Activated CD8-positive, alpha-beta memory T cell treated with anti-CD3 and anti-CD28 coated beads, Interleukin-2, amount 50 U/mL, for 48 hours (primary cell): ENCODE measurements at regions not wholly inside any gene's neighbourhood (a gene's known extent, or its start where the extent isn't known, plus 50 kb on each side); places are given as distances from the start of the nearest gene placed in this dataset.
A peak's percentile ranks its signal among the peaks of the same experiment; 100 is the strongest.

Experiments used
- DNase-seq: peaks from one replicate; pipeline ENCODE4 v3.0.0-alpha.2; 2020

DNA sequence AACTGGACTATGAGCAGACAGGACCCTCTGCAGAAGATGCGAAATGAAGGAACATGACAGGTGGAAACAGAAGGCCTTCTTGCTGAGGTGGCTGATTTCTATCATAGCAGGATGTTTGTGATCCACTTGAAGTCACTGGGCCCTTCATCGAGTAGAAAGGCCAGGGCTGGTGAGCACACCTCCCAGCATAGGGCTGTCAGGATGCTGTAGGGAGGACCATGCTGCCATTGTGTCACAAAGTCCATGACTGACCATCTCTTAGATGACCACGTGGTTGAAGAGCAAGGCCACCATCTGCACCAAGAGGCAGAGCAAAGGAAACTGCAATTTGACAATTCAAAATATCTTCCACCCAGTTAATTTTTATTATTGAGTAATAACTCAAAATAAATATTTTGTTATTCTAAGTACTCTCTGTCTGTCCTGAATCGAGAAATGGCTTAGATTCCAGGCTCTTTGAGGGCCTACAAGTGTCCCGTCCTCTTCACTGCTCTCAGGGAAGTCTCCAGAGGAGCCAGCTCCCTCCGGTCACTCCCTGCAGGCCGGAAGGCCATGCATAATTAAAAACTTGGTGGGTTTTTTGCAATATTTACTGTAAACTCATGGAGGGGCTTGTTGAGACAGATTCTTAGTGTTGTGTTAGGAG, 249.3 kb upstream of the ZMIZ1 start:
- DNase-seq = no peak

DNA sequence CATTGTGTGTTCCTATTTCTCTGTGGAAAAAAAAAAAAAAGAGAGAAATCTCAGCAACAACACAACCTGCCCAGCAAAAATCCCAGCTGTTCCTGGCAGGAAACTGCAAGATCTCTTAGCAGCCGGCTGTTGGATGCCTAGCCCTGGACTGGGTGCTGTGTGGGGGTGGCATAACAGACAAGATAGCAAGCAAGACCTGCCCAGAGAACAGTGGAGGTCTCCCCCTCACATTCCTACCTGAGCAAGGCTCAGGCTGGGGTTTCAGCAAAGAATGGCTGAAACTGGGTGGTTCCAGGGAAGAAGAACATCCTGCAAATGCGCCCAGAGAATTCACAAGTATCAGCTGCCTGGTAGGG, 248.8 kb upstream of the ZMIZ1 start:
- no peak for DNase-seq

DNA sequence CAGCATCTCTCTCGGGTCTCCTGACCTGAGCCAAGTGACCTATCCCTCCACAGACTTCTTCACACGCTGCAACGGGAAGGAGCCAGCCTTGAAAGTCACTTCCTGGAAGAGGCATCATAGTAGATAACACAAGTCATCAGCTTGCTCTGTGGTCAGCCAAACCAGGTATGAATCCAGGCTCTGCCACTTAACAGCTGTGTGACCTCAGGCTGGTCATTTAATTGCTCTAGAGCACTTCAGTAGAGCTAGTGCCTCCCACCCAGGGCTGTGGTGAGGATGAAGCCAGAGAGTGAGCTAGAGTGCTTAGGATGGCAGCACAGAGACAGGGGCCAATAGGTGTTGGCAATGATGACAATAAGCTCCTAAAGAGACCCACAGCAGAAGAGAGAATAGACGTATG, 247.7 kb upstream of the ZMIZ1 start:
- no peak for DNase-seq

DNA sequence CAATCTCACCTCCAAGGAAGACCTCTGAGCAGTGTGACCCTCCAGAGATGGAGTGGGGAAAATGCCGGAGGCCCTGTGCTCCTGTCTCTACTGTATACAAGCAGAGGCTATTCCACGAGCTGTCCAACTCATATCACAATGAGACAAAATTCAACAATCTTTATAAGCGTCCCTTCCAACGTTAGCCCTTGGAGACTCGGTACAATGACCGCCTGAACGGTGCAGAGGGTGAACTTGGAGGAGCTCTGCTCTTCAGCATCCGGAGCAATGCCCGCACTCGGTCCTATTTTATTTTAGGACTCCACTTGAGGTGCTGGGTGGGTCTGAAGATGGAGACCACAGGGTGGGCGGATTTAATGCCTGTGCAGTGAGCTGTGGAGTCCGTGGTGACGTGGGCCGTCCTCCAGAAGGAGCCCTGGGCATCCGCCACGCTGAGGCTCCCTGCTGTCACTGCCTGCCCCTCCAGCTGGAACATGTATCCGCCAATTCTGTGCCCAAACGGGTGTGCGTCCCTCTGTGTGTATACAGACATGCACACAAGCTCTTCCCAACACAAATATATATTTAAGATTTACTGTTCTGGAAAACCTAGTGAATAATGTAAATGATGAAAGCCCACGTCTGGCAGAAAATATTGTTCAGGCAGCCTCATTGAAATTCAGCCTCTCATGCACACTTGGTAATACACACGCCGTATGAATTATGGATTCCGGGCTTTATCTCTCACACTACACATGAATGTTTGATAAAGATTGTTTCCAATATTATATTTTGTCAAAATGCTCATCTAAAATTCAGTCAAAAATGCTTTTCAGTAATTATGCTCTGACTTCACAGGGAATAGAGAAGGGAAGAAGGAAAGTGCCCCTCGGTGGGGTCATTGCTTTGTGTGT, 239.9 kb upstream of the ZMIZ1 start:
- no peak for DNase-seq

DNA sequence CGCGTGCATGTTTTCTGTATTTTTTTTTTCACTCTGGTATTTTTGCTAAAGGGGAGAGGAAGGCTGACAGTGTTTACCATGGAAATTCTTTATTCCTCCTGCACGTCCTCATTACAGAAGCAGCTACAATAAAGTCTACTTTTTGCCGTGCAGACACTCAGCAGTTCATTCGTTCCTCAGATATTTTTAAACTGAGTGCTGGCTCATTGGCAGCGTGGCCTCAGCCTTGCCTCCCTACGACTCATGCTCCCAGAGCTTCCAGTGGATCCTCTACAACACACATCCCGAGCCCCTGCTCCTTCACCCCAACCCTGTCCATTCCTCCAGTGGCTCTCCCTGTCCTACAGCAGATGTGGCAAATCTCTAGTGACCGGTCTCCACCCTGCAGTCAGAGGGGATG, 239.2 kb upstream of the ZMIZ1 start:
- DNase-seq = no peak

DNA sequence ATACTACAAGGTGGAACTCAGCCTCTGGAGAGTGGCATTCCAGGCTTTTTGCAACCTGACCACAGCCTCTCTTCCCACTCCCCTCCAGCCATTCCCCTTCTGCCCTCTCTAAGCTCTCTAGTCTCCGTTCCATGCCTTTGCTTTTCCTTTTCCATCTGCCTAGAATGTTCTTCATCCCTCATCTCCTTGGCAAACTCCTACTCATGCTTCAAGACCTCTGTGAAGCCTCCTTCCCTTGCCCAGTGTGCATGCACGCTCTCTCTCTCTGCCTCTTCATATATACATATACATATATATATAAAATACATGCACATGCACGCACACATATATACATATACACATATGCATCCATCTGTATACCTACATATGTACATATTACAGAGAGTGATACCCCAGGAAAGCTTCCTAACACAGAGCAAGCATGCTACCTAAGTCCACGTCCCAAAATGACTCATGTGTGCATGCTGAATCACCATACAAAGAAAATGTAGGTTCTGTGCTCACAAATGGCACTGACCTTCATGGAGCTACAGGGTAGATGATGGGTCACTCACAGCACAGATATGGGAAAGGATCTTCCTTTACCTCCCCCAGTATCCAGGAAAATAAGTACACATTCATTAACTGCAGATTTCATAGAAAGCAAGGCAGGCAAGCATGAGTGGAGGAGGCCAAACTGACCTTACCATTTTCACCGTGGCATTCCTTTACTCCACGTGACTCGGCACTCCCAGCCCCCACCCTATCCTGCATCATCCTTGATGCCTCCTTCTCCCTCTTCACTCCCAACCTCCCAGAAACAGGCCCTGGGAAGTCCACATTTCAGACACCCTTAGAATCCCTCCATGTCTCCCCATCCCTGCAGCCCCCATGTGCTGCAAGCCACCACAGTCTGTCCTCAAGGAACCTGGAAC, 238.4 kb upstream of the ZMIZ1 start:
- DNase-seq = no peak

DNA sequence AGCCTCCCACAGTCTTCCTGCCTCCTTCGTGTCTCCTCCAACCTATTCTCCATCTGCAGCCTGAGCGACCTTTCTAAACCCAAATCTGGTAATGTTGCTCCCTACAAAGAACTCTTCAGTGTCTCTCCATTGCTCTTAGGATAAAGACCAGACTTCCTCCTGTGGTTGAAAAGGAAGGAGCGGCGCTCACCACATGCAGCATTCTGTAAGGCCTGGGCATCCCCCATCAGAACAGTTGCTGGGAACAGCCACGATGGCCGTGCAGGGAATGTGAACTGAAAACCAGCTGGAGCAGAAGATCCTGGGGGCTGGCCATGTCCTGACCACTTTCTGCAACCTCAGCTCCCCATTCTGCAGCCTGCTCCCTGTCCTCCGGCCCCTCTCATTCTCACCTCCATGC, 237.8 kb upstream of the ZMIZ1 start:
- no peak for DNase-seq

DNA sequence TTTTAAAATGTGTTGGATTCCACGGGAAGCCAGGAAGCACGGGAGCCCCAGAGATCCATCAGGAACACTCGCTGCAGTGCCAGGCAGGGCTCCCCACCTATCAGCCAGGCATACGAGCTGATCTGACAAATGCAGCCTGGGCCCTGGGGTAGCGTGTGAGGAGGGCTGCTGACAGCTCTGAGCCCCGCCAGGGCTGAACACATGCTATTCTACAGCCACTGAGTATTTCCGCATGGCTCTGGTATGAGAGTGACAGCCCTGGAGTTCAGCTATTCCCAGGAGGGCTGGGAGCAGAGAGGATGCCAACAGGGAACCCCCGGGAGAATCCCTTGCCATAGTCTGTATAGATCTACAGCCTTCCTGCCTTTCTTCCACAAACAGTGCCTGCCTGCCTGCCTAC, 237.3 kb upstream of the ZMIZ1 start:
- DNase-seq = no peak

DNA sequence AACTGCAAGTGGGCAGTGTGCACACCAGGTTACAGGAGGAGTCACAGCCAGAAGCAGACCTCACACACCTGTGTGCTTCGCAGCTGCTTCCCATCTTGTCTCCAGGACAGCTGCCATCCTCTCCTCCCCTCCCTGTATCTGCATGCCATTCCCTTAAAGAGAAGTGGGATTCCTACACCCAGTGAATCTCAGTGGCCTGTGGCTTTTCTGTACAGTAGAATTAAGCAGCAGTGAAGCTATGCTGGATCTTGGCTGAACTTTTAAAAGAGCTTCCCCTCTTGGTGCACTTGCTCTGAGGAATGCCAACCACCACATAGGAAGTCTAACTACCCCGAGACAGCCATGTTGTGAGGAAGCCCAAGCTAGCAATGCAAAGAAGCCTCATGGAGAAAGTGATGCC, 236.5 kb upstream of the ZMIZ1 start:
- no peak for DNase-seq

DNA sequence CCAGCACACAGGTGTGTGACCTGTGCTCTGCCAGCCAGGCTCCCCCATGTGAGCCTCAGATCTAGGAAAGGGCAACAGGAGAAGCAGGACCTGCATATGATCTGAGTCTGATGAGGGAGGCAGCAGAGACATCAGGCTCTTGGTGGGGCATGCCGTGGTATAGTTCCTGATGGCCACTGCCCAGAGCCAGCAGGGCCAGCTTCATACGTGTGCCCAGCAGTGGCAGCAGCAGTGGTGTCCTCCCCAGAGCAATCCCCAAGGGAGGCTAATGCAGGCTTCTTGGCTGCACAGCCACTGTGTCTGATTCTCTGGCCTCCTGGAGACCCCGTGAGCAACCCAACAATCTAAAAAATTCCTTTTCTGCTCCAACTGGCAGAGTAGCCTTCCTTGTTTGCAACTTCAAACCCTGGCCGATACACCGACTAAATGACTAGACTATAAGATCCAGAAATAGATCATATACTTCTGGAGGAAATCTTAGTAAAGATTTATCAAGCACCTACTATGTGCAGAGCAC, 230.6 kb upstream of the ZMIZ1 start:
- no peak for DNase-seq

DNA sequence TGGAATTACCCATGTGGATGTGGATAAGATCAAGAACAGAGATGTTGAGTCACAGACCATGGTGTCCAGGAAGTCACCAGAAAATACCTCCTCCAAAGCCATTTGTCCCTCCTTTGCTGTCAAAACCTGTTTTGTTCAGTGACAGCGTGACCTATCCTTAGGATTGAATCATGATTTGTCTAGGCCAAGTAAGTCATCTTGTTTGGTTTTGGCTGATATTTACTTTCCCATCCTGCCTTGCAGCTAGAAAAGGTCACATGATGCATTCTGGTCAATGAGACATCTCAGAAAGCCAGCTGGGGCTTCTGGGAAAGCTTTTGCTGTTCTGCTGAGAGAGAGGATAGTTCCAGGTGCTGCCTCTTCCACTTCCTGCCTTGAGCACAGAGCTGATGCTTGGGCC, 225.3 kb upstream of the ZMIZ1 start:
- DNase-seq = no peak

DNA sequence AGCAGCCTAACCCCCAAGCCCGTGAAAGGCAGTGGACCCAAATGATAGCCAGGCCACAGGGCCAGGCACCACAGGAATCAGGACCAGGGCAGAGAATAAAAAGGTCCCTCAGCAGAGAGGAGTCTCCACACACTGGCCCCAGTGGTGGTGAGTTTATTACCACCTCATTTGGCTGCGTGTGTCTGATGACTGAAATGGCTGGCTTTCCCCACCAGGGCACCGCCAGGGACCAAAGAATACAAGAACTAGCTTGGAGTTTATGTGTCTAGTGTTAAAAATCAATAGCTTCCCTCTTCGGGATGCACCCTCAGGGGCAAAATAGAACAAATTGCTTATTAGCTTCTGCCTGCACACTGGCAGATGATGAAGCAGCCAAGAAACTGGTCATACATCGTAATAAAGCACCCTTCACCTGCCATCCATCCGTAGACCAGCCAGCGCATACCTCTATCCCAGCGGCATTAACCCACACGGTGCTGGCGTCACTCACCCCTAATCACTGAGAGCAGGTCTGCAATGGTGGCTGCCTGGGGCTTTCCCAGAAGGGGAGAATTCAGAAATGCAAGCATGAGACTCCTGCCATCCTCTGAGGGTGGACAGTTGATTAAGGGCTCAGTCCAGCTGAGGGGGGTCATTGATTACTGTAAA, 223.7 kb upstream of the ZMIZ1 start:
- no peak for DNase-seq

DNA sequence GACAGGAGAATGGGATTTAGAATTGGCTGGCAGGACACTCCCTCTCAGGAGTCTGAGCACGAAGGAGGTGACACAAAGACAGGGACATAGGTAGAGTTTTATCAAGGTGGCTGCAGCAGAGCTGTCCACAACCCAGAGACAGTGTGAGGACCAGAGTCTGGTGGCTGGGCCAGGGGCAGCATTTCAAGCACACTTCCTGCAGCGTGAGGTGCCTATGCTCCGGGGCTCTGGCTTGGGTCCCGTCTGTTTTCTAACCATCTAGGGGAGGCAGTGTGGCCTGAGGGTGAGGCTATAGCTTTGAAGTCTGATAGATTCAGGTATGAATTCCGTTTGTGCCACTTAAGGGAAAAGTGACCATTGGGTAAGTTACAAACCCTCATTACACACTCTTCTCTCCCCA, 222.7 kb upstream of the ZMIZ1 start:
- DNase-seq = no peak

DNA sequence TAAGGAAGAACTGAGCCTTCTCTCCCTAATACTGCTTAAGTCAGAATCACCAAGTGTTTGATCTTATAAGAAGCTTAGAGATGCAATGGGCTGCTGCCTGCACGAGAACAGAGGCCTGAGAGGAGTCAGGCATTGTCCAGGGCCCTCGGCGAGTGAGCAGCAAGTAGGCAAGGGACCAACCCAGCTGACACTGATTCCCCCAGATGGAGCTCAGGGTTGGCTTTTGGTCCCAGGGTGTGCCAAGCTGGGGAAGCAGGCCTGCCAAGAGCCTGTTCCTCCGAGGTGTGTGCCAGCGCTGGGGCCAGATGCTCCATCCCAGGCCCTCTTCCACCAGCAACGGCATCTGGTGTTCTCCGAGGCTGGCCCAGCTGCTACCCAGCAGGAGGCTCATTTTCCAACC, 222.0 kb upstream of the ZMIZ1 start:
- no peak for DNase-seq

DNA sequence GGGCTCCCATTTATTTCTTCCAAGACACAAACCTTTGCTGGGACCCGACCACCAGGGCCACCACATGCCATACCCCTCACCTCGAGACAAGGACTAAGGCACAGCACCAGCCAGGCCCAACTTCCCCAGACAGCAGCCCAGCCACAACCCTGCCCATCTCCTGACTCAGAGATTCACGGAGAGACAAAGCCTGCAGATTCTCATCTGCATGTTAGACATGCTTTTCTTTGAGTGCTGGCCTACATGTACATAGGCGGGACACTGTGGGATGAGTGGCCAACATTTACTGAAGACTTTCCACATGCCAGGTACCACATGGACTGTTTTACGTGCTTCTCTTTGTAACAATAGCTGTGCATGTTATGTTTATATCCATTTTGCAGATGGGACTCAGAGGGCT, 221.3 kb upstream of the ZMIZ1 start:
- no peak for DNase-seq

DNA sequence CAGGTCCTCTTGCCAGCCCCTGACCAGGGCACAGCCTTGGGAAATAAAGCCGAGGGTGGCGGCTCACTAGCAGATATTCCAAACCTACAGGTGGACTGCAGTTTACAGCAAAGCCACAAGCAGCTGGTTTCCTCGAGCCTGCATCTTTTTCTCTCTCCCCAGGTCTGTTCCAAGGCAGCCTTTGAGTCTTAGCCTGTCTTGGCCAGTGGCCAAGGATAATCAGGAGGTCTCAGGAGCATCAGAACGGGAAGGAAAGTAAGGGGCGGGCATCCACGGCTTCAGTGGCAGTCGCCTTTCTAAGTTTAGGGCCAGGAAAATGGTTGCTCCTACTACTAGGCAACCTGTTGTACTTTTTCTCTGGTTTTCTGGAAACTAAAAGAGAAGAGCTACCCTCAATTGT, 219.7 kb upstream of the ZMIZ1 start:
- DNase-seq = no peak

DNA sequence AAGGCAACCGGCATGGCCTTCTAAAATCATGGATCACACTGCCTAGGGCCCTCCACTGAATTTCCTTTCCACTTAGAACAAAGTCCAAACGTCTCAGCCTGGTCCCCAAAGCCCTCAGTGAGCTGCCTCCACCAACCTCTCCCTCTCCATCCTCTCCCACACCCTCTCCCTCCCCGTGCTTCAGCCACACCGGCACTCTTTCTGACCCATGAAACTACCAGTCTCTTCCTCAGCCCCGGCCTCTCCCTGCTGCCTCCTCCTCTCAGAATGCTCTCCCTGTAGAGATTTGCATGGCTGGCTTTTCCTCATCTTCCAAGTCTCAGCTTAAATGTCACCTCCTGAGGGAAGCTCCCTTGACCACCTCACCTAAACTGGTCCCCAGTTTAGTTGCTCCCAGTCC, 219.0 kb upstream of the ZMIZ1 start:
- DNase-seq = no peak

DNA sequence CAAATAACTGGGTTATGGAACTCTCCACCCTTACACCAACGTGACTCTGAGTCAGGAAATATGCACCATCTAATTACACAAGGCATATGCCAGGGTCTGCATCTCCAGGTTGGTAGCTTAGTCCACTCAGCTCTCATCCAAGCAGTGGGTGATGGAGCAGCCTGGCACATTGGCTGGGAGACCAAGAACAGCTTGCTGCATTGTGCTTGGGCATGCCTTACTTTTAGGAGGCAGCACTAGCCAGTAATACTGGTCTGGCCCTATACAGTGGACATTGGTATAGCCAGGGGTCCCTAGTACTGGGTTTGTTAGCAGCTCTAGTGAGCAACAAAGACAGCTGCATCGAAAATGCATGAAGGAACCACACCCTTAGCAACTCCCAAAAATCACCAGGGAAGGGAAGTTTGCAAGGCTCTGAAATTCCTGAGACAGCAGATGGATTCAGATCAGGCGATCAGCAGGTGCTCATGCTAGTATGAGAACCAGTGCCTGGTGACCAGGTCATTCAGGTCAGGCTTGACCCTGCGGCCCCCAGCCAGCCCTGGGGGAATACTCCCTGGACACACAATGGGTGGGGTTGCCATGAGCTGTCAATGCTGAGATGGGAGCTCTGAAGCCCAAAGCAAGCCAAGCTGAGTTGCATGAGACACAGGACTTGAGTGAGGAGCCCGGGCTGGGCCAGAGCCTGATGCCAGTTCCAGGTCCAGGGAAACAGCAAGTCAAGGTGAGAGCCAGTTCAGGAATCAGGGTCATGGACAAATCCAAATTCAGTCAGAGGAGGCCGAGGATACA, 217.9 kb upstream of the ZMIZ1 start:
- DNase-seq = no peak

DNA sequence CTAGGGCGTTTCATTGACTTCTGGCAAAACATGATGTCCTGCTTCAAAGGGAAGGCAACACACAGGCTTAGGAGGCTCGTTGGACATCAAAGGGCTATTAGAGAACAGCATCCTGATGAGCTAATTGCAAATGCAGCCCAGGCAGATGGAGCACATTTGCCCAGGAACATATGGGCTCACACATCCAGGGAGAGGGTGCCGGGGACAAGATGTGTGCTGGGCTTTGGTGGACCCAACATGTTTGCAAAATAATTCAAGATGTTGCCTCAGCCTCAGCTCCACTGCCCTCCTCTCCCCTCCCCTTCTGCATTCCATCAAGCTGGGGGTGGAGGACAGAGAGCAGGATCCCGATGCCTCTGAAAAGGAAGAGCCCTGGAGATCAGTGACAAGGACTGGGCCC, 217.1 kb upstream of the ZMIZ1 start:
- no peak for DNase-seq

DNA sequence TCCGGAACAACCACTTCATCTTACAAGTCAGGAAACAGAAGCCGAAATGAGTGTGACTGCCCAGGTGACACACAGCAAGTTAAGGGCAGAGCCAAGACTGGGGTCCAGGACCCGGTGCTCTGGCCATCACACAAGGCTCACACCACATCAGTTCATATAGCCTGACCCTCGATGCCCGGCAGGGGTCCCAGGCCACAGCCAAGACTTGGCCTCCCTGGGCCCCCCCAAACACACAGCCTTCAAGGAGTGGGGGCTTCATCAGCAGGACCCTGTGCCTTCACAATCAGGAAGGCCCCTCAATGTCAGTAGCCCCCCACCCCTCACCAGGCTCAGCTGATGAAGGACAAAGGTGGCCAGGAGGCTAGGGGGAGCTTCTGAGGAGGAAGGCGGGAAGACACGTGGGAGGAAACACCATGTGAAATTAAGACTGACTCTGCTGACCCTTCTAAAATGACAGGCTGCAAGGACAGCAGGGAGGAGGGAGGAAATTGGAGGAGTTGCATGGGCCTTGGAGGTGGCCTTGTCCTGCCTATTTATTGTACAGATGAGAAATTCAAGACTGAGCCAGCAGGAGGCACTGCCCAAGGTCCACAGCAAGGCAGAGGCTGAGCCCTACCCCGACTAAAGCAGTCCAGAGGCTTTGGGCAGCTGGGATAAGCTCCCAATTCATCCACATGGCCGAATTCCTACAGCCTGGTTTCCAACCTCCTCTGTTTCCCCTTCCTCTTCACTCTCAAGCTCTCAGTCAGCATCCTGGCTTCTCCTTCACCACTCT, 216.1 kb upstream of the ZMIZ1 start:
- DNase-seq = no peak

DNA sequence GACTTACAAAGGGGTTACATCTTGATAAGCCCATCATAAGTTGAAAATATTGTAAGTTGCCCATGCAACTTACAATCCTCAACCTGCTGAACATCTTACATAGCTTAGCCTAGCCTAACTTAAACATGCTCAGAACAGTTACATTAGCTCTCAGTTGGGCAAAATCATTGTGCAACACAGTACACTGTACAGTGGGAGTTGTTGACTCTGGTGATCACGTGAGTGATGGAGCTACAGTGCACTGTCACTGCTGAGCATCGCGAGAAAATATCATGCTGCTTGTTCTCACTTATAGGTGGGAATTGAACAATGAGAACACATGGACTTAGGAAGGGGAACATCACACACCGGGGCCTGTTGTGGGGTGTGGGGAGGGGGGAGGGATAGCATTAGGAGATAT, 214.9 kb upstream of the ZMIZ1 start:
- peak; percentile 3 for DNase-seq
